ENCODE measurements at regions not wholly inside any gene's neighbourhood (a gene's known extent, or its start where the extent isn't known, plus 50 kb on each side); places are given as distances from the start of the nearest gene placed in this dataset.

GRCh38 chr2:104179644-104180043 is 674.3 kb upstream of the POU3F3 start:
- DNase-seq: no peak

DNA sequence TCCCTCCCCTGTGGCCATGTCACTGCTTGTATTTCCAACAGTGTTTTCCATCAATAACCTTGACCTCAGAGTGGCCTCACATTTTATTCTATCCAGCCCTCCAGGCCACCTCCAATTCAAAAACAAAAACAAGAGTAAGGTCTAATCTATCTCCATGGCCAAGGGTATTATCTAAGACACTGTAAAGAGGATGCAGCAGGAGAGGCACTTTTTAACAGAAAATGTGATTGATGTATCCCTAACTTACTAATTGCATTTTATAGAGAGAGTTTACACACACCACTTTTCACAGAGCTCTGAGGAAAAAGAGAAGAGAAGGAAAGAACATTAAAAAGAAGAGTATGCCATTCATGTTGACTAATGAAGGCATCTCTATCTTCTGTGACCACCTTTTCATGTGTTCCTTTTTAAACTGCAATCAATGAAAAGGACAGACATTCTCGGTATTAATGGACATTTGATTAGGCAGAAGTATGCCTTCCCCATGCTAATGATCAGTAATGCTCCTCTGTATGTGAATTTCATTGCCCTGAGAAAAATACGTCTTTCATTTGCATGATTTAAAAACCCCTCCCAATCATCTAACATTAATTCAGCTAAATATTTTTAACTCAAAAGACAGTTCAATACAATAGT is 653.3 kb upstream of the POU3F3 start:
- no peak for DNase-seq

GRCh38 chr2:104213758-104214157 is 640.2 kb upstream of the POU3F3 start:
- DNase-seq: no peak

GRCh38 chr2:104215269-104216161 is 638.4 kb upstream of the POU3F3 start:
- no peak for DNase-seq

DNA sequence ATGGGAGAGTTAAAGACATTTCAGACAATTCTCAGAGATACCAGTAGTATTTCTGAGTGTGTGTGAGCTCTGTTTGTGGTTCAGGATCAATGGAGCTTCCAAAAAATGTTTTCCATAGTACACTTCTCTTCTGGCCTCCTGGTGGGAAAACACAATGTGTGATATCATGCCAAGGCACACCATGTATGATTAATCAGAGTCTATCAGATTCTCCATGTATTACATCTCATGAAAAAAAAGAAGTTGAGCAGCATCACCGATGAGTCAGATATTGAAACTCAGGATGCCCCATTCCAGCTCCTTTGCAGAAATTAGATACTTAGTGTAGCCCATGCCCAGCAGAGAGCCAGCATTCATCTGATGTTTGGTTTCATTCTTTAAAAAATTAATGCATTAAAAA is 620.3 kb upstream of the POU3F3 start:
- DNase-seq: no peak

- no peak for DNase-seq
Measured at GRCh38 chr2:104236491-104236890, 617.4 kb upstream of the POU3F3 start.

DNA sequence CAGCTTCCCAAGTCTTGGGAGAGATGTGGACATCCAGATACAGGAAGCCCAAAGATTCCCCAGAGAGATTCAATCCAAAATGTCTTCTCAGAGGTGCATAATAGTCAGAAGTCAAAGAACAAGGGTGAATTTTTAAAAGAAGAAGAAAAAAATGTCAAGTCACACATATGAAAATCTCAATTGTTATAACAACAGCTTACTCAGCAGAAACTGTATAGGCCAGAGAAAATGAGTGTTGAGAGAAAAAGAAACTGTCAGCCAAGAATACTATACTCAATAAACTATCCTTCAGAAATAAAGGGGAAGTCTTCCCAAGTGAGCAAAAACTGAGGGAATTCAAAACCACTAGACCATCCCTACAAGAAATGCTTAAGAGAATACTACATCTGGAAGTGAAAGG is 612.9 kb upstream of the POU3F3 start:
- DNase-seq: no peak

- no peak for DNase-seq
Measured at GRCh38 chr2:104249629-104250028, 604.3 kb upstream of the POU3F3 start.

DNA sequence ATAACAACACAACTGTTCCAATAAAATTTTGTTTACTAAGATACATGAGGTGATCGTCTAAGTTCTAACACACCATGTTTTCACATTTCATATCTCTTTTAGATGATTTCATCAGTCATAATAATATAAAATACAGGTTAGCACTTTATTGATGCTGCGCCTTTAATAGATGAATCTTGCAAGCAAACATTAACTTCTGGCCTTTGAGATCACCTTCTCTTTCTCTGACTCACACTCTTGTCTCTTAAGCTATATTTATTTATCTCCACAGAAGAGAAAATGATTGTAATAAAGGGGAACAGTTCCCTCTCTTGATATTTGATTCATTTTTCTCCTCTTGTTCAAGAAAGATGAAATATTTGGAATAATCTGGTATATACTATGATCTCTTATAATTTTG is 603.3 kb upstream of the POU3F3 start:
- DNase-seq: no peak

GRCh38 chr2:104254017-104254416 is 599.9 kb upstream of the POU3F3 start:
- no peak for DNase-seq

DNA sequence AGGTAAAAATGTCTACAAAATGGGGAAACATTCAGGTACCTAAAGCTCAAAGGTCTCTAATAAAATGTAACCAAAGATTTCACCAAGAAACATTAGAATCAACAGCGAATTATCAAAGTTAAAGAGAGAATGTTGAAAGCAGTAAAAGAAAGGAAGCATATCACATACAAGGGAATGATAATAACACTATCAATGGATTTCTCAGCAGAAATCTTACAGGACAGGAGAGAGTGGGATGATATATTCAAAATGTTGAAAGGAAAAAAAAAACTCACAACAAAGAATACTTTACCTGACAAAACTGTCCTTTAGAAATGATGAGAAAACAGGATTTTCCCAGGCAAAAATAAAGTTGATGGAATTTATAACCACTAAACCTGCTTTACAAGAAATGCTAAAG is 591.2 kb upstream of the POU3F3 start:
- DNase-seq: no peak

DNA sequence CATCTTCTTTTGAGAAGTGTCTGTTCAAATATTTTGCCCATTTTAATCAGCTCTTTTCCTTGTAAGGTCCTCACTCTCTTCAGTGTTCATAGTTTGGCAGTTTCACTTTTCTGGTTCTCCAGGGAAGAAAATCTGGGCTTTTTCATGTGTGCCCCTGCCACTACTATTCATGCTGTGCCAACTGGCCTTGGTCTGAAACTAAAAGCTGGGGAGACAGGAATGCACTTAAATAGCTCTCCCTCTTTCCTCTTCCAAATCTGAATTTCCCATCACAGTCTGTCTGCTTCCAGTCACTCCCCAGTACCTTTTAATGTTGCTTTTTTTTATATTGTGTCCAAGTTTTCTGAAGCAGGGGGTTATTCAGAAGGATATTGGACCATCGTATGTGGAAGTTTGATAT is 574.3 kb upstream of the POU3F3 start:
- no peak for DNase-seq

GRCh38 chr2:104280216-104280615 is 573.7 kb upstream of the POU3F3 start:
- no peak for DNase-seq

- no peak for DNase-seq
Measured at GRCh38 chr2:104286841-104287240, 567.1 kb upstream of the POU3F3 start.

DNA sequence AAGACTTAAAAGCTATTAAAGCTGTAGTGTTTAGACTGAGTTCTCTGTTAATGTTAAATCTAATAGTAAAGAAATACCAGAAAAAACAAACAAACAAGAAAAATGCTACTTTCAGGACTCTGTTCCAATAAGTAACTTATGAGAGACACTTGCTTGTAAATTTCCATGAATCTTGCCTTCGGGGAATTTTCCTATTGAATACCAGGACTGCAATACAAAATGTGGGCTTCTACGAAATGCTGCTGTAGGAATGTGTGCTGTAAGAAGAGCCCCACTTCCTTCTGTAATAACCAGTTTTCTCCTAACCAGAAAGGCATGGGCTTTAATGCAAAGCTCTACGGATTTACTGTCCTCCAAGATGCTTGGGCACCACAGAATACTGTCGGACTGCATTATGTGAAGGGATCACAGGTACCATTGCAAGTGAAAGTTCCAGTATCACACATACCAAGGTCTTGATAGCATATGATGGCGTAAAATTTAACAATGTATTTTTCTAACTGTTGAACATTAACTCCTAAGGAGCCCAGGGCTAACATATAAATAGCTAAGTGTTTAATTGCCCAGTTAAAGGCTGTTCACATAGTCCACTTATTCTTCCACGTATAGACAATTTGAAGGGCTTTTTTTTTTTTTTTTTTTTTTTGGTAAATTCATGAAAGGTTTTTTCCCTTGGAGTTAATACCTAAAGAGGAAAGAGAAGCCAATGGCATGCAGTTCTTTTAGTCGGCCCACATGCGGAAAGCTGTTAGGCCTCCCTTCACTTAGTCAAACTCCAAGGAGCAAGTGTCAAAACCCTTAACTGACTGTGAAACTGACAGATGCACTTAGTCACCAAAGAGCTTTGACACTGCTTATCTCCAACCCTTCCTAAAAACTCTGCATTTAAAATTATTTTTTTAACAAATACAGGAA is 564.0 kb upstream of the POU3F3 start:
- DNase-seq: no peak

- no peak for DNase-seq
Measured at GRCh38 chr2:104290566-104290891, 563.4 kb upstream of the POU3F3 start.

DNA sequence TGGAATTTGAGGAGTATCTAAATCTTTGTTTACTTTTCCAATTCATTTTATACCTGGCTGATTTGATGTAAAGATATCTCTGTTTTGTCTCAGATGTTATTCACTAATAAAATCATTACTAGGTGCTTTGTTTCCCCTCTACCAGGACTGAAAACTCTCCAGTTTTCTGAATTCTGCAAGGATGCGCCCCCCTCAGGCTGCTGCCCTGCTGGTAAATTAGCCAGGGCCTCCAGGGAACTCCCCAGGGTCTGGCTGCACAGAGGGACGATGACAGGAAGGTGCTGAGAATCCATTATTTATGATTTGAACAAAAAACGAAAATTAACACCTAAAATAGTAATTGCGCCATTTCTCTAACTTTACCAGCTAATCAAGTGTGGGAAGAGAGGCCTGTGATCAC is 541.2 kb upstream of the POU3F3 start:
- DNase-seq: no peak

DNA sequence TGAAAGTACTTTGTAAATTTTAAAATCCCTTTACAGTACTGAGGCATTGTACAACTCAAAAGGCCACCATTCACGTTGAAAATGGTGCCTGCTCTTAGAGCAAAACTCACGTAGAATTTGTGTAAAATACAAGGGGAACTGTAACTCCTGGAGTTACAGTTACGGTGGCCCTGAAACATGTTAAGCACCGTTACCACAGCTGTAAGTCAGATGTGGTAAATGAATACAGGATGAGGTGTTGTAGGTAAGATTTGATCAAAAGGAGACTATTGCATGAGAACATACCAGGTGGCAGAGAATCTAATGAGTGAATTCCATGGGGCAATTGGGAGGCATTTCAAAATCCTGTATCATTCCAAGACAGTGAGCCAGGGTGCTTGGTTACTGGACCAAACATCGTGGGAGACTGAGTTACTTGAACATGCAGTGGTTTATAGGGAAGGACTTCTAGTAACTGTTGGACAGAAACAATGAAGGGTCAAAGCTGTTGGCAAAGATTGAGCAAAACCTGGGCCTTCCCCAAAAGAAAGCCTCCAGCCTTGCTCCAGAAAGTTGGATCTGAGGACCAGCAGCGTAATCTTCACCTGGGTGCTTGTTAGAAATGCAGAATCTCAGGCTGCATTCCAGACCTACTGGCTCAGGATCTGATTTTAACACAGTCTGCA is 535.8 kb upstream of the POU3F3 start:
- no peak for DNase-seq

DNA sequence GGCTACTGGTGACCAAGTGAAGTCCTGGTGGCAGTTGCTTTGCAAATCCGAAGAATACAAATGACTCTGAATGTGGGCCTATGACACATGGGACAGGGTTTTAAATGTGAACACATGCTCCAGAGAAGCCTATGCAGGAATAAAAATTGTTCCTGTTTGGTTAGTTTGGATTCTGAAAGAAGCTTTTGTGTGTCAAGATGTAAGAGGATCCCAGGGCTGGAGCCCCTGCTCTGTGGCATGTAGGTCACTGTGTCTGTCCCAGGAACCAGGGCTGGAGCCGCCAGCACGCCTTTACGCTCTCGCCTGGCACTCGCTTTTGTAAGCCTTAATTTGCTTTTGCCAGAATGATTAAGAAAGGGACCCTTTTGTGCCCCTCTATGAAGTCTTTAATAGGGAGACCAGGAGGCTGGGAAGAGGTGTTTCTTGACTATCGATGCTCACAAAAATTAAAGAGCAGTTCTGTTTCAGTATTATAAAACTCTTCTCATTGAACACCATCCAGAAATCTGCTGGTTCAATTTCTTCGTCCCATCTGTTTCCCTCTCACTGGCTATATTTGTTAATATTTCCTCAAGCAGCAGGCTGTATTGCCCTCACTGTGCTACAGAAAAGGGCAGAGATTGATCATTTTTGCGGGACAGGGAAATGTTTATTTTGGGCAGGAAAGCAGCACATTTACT is 532.7 kb upstream of the POU3F3 start:
- no peak for DNase-seq

DNA sequence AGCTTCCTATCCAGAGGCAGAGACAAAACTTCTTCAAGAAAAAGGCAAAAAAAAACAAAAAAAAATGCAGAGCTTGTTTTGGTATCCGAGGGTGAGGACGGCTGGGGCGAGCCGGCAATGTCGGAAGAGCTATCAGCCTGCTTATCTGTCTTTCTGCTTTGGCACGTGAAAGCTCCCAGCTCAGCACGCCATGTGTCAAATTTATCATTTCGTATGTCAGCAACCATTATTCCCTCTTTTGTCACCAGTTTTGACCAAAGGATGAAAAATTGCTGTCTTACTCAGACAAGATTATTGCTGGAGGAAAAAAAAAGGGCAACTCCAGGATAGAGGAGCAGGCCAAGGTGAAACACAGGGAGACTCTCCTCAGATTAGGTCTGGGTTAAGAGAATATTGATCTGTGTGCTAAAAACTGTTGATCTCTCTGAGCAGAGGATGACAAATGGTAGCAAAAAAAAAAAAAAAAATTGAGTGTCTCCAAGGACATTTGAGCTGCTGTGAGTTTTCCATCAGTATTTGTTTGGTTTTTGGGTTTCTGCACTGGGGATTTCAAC is 532.0 kb upstream of the POU3F3 start:
- no peak for DNase-seq

DNA sequence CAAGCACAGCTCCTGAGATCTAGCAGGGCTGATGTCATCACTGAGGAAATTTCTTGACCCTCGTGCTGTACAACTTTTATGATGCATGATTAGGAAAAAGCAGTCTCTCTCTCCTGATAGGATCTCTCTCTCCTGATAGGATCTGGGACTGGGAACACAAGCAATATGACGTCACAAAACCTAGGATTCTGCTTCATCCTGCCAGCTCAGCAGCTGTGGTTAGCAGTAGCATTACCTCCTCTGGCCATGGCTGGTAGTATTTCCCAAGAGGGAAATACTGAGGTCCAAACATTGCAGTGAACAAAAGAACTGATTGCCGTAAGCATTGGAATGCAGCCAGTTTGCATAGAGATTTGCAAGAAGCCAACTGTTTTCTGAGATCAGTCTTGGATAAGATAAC is 521.2 kb upstream of the POU3F3 start:
- DNase-seq: no peak

- DNase-seq: no peak
Measured at GRCh38 chr2:104337869-104338268, 516.0 kb upstream of the POU3F3 start.

Data from activated CD4-positive, alpha-beta T cell treated with anti-CD3 and anti-CD28 coated beads, Interleukin-2, amount 50 U/mL, for 16 hours (primary cell).